Loucy (cell line): ENCODE measurements at regions not wholly inside any gene's neighbourhood (a gene's known extent, or its start where the extent isn't known, plus 50 kb on each side); places are given as distances from the start of the nearest gene placed in this dataset.

Source experiments
- CTCF ChIP-seq: fragments of 200-600 bp; sonication (generic); conservative IDR thresholded peaks from 2 replicates; pipeline ENCODE4 v1.5.1; 2014; ENCODE audit warnings: mild to moderate bottlenecking, antibody characterized with exemption, low read length
- EZH2phosphoT487 ChIP-seq: fragments of 200-600 bp; IDR thresholded peaks from 2 replicates; pipeline ENCODE4 v1.6.1; 2018; ENCODE audit warnings: antibody characterized with exemption, mild to moderate bottlenecking, moderate library complexity, borderline replicate concordance

- TF ChIP-seq EZH2phosphoT487 (no peak), CTCF (no peak)
These were observed 438.5 kb downstream of the ZNF516 start for GRCh38 chr18:76056471-76057110.
